HepG2 (cell line): ENCODE measurements at regions not wholly inside any gene's neighbourhood (a gene's known extent, or its start where the extent isn't known, plus 50 kb on each side); places are given as distances from the start of the nearest gene placed in this dataset.

Source experiments
- ATAC-seq: fragments of 200-7000 bp; cut with Tn5 transposase; 3 replicates; pipeline ENCODE4 v1.9.1; 2020; ENCODE audit warnings: mild to moderate bottlenecking, moderate library complexity
- BruUV-seq: library from RNA; stranded (reverse); fragments of 400-500 nt; replicated peaks from 2 replicates; lab custom pipeline; 2021; lab: Mats Ljungman, UMichigan
- CTCF ChIA-PET: fragments of 300-600 bp; formaldehyde crosslinking; extraction: SDS; loops from one replicate; lab custom pipeline; 2021; ENCODE audit warnings: low total read pairs, inconsistent platforms, low intra/inter-chr PET ratio; lab: Yijun Ruan, JAX
- POLR2A ChIA-PET: fragments of 350-600 bp; sonication (Branson Sonifier 250); formaldehyde crosslinking; loops from one replicate; lab custom pipeline; 2020; ENCODE audit warnings: antibody characterized with exemption, inconsistent platforms; lab: Yijun Ruan, JAX
- DNase-seq: peaks from one replicate; pipeline ENCODE4 v3.0.0-alpha.2; 2015; ENCODE audit warnings: low spot score
- FAIRE-seq: peaks from 3 replicates; lab custom pipeline; 2011; peaks lifted over from hg19 to GRCh38; lab: Jason Lieb, UNC
- H2AFZ ChIP-seq: one replicate; pipeline ENCODE4 v1.6.1; 2011; ENCODE audit warnings: low read length, inconsistent platforms
- H3K27ac ChIP-seq: fragments of 300-600 bp; 3 replicates; pipeline ENCODE4 v1.8.0; 2011; ENCODE audit warnings: mixed run types, mild to moderate bottlenecking, mixed read lengths, low read length, inconsistent platforms; ENCODE audit not compliant: insufficient read depth; ENCODE audit errors: extremely low read length
- H3K27me3 ChIP-seq, 2 experiments: fragments of 200-600 bp in 1 of 2; 2 replicates in 1 of 2; 3 replicates in 1 of 2; pipeline versions ENCODE4 v1.6.0 to v1.8.0; 2011; ENCODE audit warnings: low read length in 2 of 2, mild to moderate bottlenecking in 2 of 2, moderate library complexity in 2 of 2, inconsistent platforms in 1 of 2; ENCODE audit not compliant: insufficient read depth in 2 of 2, control insufficient read depth in 1 of 2
- H3K36me3 ChIP-seq, 2 experiments: fragments of 200-600 bp in 1 of 2; replicated peaks in 1 of 2; 2 replicates in 1 of 2; 3 replicates in 1 of 2; pipeline versions ENCODE4 v1.5.1 to v1.8.0; 2011; ENCODE audit warnings: low read length in 2 of 2, inconsistent platforms in 1 of 2; ENCODE audit not compliant: insufficient read depth in 2 of 2, control insufficient read depth in 1 of 2
- H3K4me1 ChIP-seq: 2 replicates; pipeline ENCODE4 v1.5.1; 2012; ENCODE audit warnings: low read length, inconsistent platforms; ENCODE audit not compliant: insufficient read depth
- H3K4me2 ChIP-seq: 2 replicates; pipeline ENCODE4 v1.6.0; 2011; ENCODE audit warnings: low read depth, low read length, inconsistent platforms
- H3K4me3 ChIP-seq, 3 experiments: fragments of 200-600 bp in 1 of 3; sonication (generic), shearing (Covaris generic) in 1 of 3; replicated peaks in 1 of 3; 2 replicates each; pipeline ENCODE4 v1.5.1; 2011 to 2016; ENCODE audit warnings: low read length in 3 of 3, inconsistent platforms in 2 of 3, low read depth in 2 of 3, mild to moderate bottlenecking in 2 of 3, control low read depth in 1 of 3, mixed read lengths in 1 of 3; ENCODE audit not compliant: insufficient read depth in 1 of 3
- H3K79me2 ChIP-seq: one replicate; pipeline ENCODE4 v1.6.1; 2011; ENCODE audit warnings: low read length, inconsistent platforms; ENCODE audit not compliant: insufficient read depth
- H3K9ac ChIP-seq: 2 replicates; pipeline ENCODE4 v1.6.0; 2011; ENCODE audit warnings: mild to moderate bottlenecking, low read depth, low read length, inconsistent platforms; ENCODE audit not compliant: insufficient read depth
- H3K9me3 ChIP-seq: 2 replicates; pipeline ENCODE4 v1.5.1; 2012; ENCODE audit warnings: mild to moderate bottlenecking, low read length
- H4K20me1 ChIP-seq: 2 replicates; pipeline ENCODE4 v1.6.0; 2011; ENCODE audit warnings: inconsistent platforms, mild to moderate bottlenecking, low read length, moderate library complexity; ENCODE audit not compliant: insufficient read depth
- ATF4 ChIP-seq, 2 experiments: fragments of 450-650 bp in 1 of 2; sonication (generic) in 1 of 2; formaldehyde crosslinking; IDR thresholded peaks; 2 replicates each; pipeline versions ENCODE4 v1.5.0 to v1.8.0; 2020 to 2022; ENCODE audit warnings: mild to moderate bottlenecking in 1 of 2, missing genetic modification reagents in 1 of 2
- KDM2A ChIP-seq: sonication (generic); formaldehyde crosslinking; IDR thresholded peaks from 2 replicates; pipeline ENCODE4 v1.4.0; 2020; ENCODE audit warnings: low read depth, missing genetic modification reagents, borderline replicate concordance
- THYN1 ChIP-seq: sonication (generic); formaldehyde crosslinking; IDR thresholded peaks from 2 replicates; pipeline ENCODE4 v1.8.1; 2023; ENCODE audit warnings: low read depth, mild to moderate bottlenecking, moderate library complexity, missing genetic modification reagents, borderline replicate concordance
- ZNF317 ChIP-seq: sonication (generic); formaldehyde crosslinking; IDR thresholded peaks from 2 replicates; pipeline ENCODE4 v1.5.0; 2020; ENCODE audit warnings: mild to moderate bottlenecking, missing genetic modification reagents
- WGBS: methylation state at CpG from one replicate; pipeline ENCODE4 v1.1.6; 2017; ENCODE audit warnings: low lambda C conversion rate; 5-methylcytosine and 5-hydroxymethylcytosine counted together
- in situ Hi-C: cut with HindIII; loops from 2 replicates; pipeline ENCODE4 v1.10.0; 2017; ENCODE audit warnings: low pct_unique_long_range_greater_than_20kb; ENCODE audit not compliant: extremely low pct_ligation_motif_present
- intact Hi-C: fragments of 100-400 bp; cut with micrococcal nuclease; formaldehyde crosslinking; loops from one replicate; pipeline ENCODE4 v1.10.0; 2022; ENCODE audit not compliant: unreplicated experiment

GRCh38 chr2:47644351-47644750 is 73.6 kb upstream of the KCNK12 start:
- no peaks in the 10 kb centered on the region for H3K79me2 ChIP-seq

GRCh38 chr2:47641366-47641765 is 70.6 kb upstream of the KCNK12 start:
- Histone ChIP-seq H3K9ac (no peak overlapping the region), H3K4me3 (no peak overlapping the region), H3K79me2 (no peaks in the 10 kb centered on the region), H3K36me3 (no peaks in the 10 kb centered on the region), H3K4me2 (no peak overlapping the region), H3K9me3 (no peaks in the 10 kb centered on the region), H3K4me1 (no peaks in the 10 kb centered on the region), H2AFZ (no peak overlapping the region), H3K27ac (no peak overlapping the region), H4K20me1 (no peaks in the 10 kb centered on the region), H3K27me3 (peaks cover 0 to 5% of the 10 kb centered on the region in 2 experiments; a peak in 1 of 5 replicates)
- DNase-seq (no peak), ATAC-seq (no peak), FAIRE-seq (no peak)
- in situ Hi-C loops: no loop called here
- POLR2A ChIA-PET: no interaction called here
- BruUV-seq: no TSS peak
- no peak for TF ChIP-seq KDM2A (CRISPR knock-in tag)
- intact Hi-C loops: no loop called here
- WGBS: 3% methylated on average over 2 of the region's 2 CpGs
- CTCF ChIA-PET: no interaction called here

More at GRCh38 chr2:47644351-47644750, 73.6 kb upstream of the KCNK12 start:
- no peaks in the 10 kb centered on the region for H3K9me3 ChIP-seq
- H3K27ac ChIP-seq: no peak overlapping the region
- ChIA-PET POLR2A (no interaction called here), CTCF (no interaction called here)
- no peak overlapping the region for H3K4me3 ChIP-seq
- DNase-seq: no peak
- H3K36me3 ChIP-seq: no peaks in the 10 kb centered on the region
- H3K9ac ChIP-seq: no peak overlapping the region
- H4K20me1 ChIP-seq: no peaks in the 10 kb centered on the region
- in situ Hi-C loops (no loop called here), intact Hi-C loops (no loop called here)
- WGBS: 48% methylated on average over 4 of the region's 4 CpGs
- no peaks in the 10 kb centered on the region for H3K4me1 ChIP-seq
- no peak for ATAC-seq
- no TSS peak for BruUV-seq
- no peak overlapping the region for H2AFZ ChIP-seq
- no peak overlapping the region for H3K4me2 ChIP-seq
- peaks cover 0 to 12% of the 10 kb centered on the region in 2 experiments; a peak in 2 of 5 replicates for H3K27me3 ChIP-seq
- TF ChIP-seq ATF4 (CRISPR knock-in tag; IDR thresholded peaks at IDR 0.05) (no peak), ZNF317 (CRISPR knock-in tag) (0 out of 2 replicates have a peak, but pooled peaks have one; percentile 32), THYN1 (no peak)
- FAIRE-seq: no peak
